Endothelial cell of umbilical vein (primary cell): ENCODE measurements at regions not wholly inside any gene's neighbourhood (a gene's known extent, or its start where the extent isn't known, plus 50 kb on each side); places are given as distances from the start of the nearest gene placed in this dataset.

ENCODE experiments used
- BruUV-seq: library from RNA; stranded (reverse); fragments of 400-500 nt; replicated peaks from 2 replicates; lab custom pipeline; 2021; lab: Mats Ljungman, UMichigan
- CTCF ChIA-PET: fragments of 300-600, 350-600 bp; sonication (Branson Sonifier 250); formaldehyde crosslinking; loops from one replicate; lab custom pipeline; 2021; ENCODE audit warnings: antibody characterized with exemption, inconsistent platforms; lab: Charles Lee
- POLR2A ChIA-PET: fragments of 300-600, 350-600 bp; sonication (Branson Sonifier 250); formaldehyde crosslinking; loops from one replicate; lab custom pipeline; 2021; ENCODE audit warnings: antibody characterized with exemption, inconsistent platforms; lab: Charles Lee
- DNase-seq: peaks from one replicate; pipeline ENCODE4 v3.0.0-alpha.2; 2011; ENCODE audit warnings: low read depth, low spot score
- FAIRE-seq: peaks from 2 replicates; lab custom pipeline; 2011; peaks lifted over from hg19 to GRCh38; lab: Jason Lieb, UNC
- H2AFZ ChIP-seq: 2 replicates; pipeline ENCODE4 v1.6.0; 2012; ENCODE audit warnings: low read depth, low read length, control low read depth, inconsistent platforms
- H3K27ac ChIP-seq: 2 replicates; pipeline ENCODE4 v1.5.1; 2011; ENCODE audit warnings: low read depth, mild to moderate bottlenecking, control low read depth, low read length, moderate library complexity; ENCODE audit not compliant: insufficient read depth
- H3K27me3 ChIP-seq, 2 experiments: 2 replicates each; pipeline versions ENCODE4 v1.6.0 to v1.6.1; 2011; ENCODE audit warnings: low read length in 2 of 2, mixed read lengths in 1 of 2; ENCODE audit not compliant: control insufficient read depth in 2 of 2, insufficient read depth in 2 of 2
- H3K36me3 ChIP-seq, 2 experiments: 2 replicates in 1 of 2; 3 replicates in 1 of 2; pipeline ENCODE4 v1.5.1; 2011; ENCODE audit warnings: low read length in 2 of 2, mild to moderate bottlenecking in 1 of 2, moderate library complexity in 1 of 2; ENCODE audit not compliant: control insufficient read depth in 2 of 2, insufficient read depth in 2 of 2; ENCODE audit errors: extremely low read depth in 1 of 2
- H3K4me1 ChIP-seq: 3 replicates; pipeline ENCODE4 v1.5.1; 2011; ENCODE audit warnings: mild to moderate bottlenecking, low read length; ENCODE audit not compliant: control insufficient read depth, insufficient read depth; ENCODE audit errors: extremely low read depth
- H3K4me2 ChIP-seq: 2 replicates; pipeline ENCODE4 v1.6.1; 2011; ENCODE audit warnings: low read length, control low read depth, mixed read lengths; ENCODE audit not compliant: insufficient read depth
- H3K4me3 ChIP-seq, 3 experiments: fragments of 200-600 bp in 1 of 3; sonication (generic), shearing (Covaris generic) in 1 of 3; replicated peaks in 1 of 3; 2 replicates each; pipeline ENCODE4 v1.5.1; 2011 to 2016; ENCODE audit warnings: control low read depth in 3 of 3, low read length in 3 of 3, mild to moderate bottlenecking in 2 of 3, inconsistent platforms in 1 of 3, low read depth in 1 of 3, moderate library complexity in 1 of 3; ENCODE audit not compliant: insufficient read depth in 1 of 3
- H3K79me2 ChIP-seq: 2 replicates; pipeline ENCODE4 v1.6.0; 2012; ENCODE audit warnings: low read length, inconsistent platforms; ENCODE audit not compliant: control insufficient read depth, insufficient read depth
- H3K9ac ChIP-seq: replicated peaks from 2 replicates; pipeline ENCODE3; 2011; ENCODE audit warnings: low read length, control low read depth; ENCODE audit not compliant: insufficient read depth; ENCODE audit errors: extremely low read depth
- H3K9me1 ChIP-seq: replicated peaks from 3 replicates; pipeline ENCODE4 v1.6.0; 2011; ENCODE audit warnings: mild to moderate bottlenecking, low read length; ENCODE audit not compliant: control insufficient read depth, insufficient read depth; ENCODE audit errors: extremely low read depth
- H3K9me3 ChIP-seq: replicated peaks from 2 replicates; pipeline ENCODE4 v1.5.1; 2012; ENCODE audit warnings: low read length, inconsistent platforms; ENCODE audit not compliant: control insufficient read depth, insufficient read depth
- H4K20me1 ChIP-seq: replicated peaks from 2 replicates; pipeline ENCODE3; 2011; ENCODE audit warnings: mild to moderate bottlenecking, low read length; ENCODE audit not compliant: control insufficient read depth, insufficient read depth; ENCODE audit errors: extremely low read depth
- EZH2 ChIP-seq: IDR thresholded peaks from 2 replicates; pipeline ENCODE4 v1.6.1; 2012; ENCODE audit warnings: borderline replicate concordance, low read depth, mild to moderate bottlenecking, moderate library complexity, low read length, inconsistent platforms; ENCODE audit not compliant: severe bottlenecking
- FOS ChIP-seq: IDR thresholded peaks from 2 replicates; pipeline ENCODE4 v1.6.1; 2011; ENCODE audit warnings: mild to moderate bottlenecking, low read length, moderate library complexity, borderline replicate concordance; ENCODE audit not compliant: insufficient read depth
- GATA2 ChIP-seq: IDR thresholded peaks from 2 replicates; pipeline ENCODE4 v1.7.0; 2011; ENCODE audit warnings: low read depth, mild to moderate bottlenecking, moderate library complexity, mixed read lengths, low read length; ENCODE audit not compliant: insufficient read length, insufficient read depth
- JUN ChIP-seq: IDR thresholded peaks from 2 replicates; pipeline ENCODE4 v1.6.1; 2011; ENCODE audit warnings: borderline replicate concordance, low read depth; ENCODE audit not compliant: insufficient read length, insufficient read depth
- MYC ChIP-seq: IDR thresholded peaks from one replicate; pipeline ENCODE4 v1.6.1; 2011; ENCODE audit warnings: mild to moderate bottlenecking, low read depth, low read length
- POLR2A ChIP-seq: IDR thresholded peaks from 2 replicates; pipeline ENCODE4 v1.6.1; 2012; ENCODE audit warnings: low read depth, mild to moderate bottlenecking, control low read depth, low read length
- POLR2AphosphoS5 ChIP-seq: IDR thresholded peaks from 2 replicates; pipeline ENCODE4 v1.6.1; 2012; ENCODE audit warnings: low read depth, mild to moderate bottlenecking, control low read depth, low read length, moderate library complexity; ENCODE audit not compliant: insufficient read depth
- dilution Hi-C: fragments of 300-500 bp; cut with MboI; formaldehyde crosslinking; loops from one replicate; pipeline ENCODE4 v1.15.0; 2019; ENCODE audit warnings: low sequenced_read_pairs; ENCODE audit not compliant: extremely low pct_ligation_motif_present
- intact Hi-C: fragments of 100-400 bp; cut with micrococcal nuclease; formaldehyde crosslinking; loops from one replicate; pipeline ENCODE4 v1.10.0; 2022
- TF ChIP-seq, protein P1 (sequence below): IDR thresholded peaks from 2 replicates; pipeline ENCODE4 v1.6.1; 2011; ENCODE audit not compliant: insufficient read depth, insufficient read length
- TF ChIP-seq, protein P2 (sequence below), 2 donors: IDR thresholded peaks; 1 replicate in 1 of 2; 2 replicates in 1 of 2; pipeline ENCODE4 v1.5.1; 2011; ENCODE audit warnings: low read length in 2 of 2, mild to moderate bottlenecking in 2 of 2, moderate library complexity in 2 of 2, control low read depth in 1 of 2, inconsistent platforms in 1 of 2, low read depth in 1 of 2; ENCODE audit not compliant: insufficient read depth in 1 of 2; ENCODE audit errors: extremely low read depth in 1 of 2

GRCh38 chrX:112247714-112248113, 165.1 kb upstream of the TRPC5 start:
- dilution Hi-C loops (no loop called here), intact Hi-C loops (no loop called here)
- no peaks in the 10 kb centered on the region for H3K4me1 ChIP-seq
- H3K36me3 ChIP-seq: no peaks in the 10 kb centered on the region
- H3K9me3 ChIP-seq: no peaks in the 10 kb centered on the region
- H3K79me2 ChIP-seq: no peaks in the 10 kb centered on the region
- no peak overlapping the region for H3K4me3 ChIP-seq
- H3K27ac ChIP-seq: no peak overlapping the region
- no peak overlapping the region for H3K9ac ChIP-seq
- no peaks in the 10 kb centered on the region for H3K9me1 ChIP-seq
- TF ChIP-seq JUN: no peak
- TF ChIP-seq, protein P1, sequence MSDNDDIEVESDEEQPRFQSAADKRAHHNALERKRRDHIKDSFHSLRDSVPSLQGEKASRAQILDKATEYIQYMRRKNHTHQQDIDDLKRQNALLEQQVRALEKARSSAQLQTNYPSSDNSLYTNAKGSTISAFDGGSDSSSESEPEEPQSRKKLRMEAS: no peak
- no peak for TF ChIP-seq POLR2A
- no peak for TF ChIP-seq MYC
- no peak for TF ChIP-seq EZH2
- no peak for TF ChIP-seq FOS
- no peak for TF ChIP-seq GATA2
- TF ChIP-seq POLR2AphosphoS5: no peak
- TF ChIP-seq, protein P2, sequence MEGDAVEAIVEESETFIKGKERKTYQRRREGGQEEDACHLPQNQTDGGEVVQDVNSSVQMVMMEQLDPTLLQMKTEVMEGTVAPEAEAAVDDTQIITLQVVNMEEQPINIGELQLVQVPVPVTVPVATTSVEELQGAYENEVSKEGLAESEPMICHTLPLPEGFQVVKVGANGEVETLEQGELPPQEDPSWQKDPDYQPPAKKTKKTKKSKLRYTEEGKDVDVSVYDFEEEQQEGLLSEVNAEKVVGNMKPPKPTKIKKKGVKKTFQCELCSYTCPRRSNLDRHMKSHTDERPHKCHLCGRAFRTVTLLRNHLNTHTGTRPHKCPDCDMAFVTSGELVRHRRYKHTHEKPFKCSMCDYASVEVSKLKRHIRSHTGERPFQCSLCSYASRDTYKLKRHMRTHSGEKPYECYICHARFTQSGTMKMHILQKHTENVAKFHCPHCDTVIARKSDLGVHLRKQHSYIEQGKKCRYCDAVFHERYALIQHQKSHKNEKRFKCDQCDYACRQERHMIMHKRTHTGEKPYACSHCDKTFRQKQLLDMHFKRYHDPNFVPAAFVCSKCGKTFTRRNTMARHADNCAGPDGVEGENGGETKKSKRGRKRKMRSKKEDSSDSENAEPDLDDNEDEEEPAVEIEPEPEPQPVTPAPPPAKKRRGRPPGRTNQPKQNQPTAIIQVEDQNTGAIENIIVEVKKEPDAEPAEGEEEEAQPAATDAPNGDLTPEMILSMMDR (IDR thresholded peaks at IDR 0.05; ENCODE audit: extremely low read depth in 1 of 2, insufficient read depth in 1 of 2, low read depth in 1 of 2, low read length in 2 of 2): no peak
- no peaks in the 10 kb centered on the region for H3K27me3 ChIP-seq
- ChIA-PET CTCF (no interaction called here), POLR2A (no interaction called here)
- DNase-seq (no peak), FAIRE-seq (no peak)
- H3K4me2 ChIP-seq: no peak overlapping the region
- no peak overlapping the region for H2AFZ ChIP-seq
- BruUV-seq: no TSS peak
- no peaks in the 10 kb centered on the region for H4K20me1 ChIP-seq
